ENCODE measurements at regions not wholly inside any gene's neighbourhood (a gene's known extent, or its start where the extent isn't known, plus 50 kb on each side); places are given as distances from the start of the nearest gene placed in this dataset.
"Not testable (repeated sequence)": the region's sequence is repeated elsewhere in the genome, so short reads cannot be mapped to it uniquely, and the experiment has no call there.

GRCh38 chr14:76298896-76299295, 77.0 kb upstream of the ESRRB start:
- TF ChIP-seq, protein P1, sequence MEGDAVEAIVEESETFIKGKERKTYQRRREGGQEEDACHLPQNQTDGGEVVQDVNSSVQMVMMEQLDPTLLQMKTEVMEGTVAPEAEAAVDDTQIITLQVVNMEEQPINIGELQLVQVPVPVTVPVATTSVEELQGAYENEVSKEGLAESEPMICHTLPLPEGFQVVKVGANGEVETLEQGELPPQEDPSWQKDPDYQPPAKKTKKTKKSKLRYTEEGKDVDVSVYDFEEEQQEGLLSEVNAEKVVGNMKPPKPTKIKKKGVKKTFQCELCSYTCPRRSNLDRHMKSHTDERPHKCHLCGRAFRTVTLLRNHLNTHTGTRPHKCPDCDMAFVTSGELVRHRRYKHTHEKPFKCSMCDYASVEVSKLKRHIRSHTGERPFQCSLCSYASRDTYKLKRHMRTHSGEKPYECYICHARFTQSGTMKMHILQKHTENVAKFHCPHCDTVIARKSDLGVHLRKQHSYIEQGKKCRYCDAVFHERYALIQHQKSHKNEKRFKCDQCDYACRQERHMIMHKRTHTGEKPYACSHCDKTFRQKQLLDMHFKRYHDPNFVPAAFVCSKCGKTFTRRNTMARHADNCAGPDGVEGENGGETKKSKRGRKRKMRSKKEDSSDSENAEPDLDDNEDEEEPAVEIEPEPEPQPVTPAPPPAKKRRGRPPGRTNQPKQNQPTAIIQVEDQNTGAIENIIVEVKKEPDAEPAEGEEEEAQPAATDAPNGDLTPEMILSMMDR (IDR thresholded peaks at IDR 0.05; ENCODE audit: insufficient read depth, low read length, missing control alignments), result no peak
- no peak for DNase-seq (ENCODE audit: low read depth, low spot score)
- H3K4me3 ChIP-seq (ENCODE audit: low read depth, low read length), result no peak overlapping the region
- POLR2A ChIA-PET, result no interaction called here
- CTCF ChIA-PET, result no interaction called here

DNA sequence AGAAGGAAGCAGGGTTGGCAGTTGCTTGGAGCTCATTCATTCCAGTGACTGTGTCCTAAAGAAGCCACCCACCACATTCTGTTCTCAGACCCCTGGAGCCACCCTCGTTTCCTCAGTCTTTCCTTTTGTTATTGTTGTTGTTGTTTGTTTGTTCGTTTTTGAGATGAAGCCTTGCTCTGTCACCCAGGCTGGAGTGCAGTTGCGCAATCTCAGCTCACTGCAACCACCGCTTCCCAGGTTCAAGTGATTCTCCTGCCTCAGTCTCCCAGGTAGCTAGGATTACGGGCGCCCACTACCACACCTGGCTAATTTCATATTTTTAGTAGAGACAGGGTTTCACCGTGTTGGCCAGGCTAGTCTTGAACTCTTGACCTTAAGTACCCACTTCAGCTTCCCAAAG, 72.7 kb upstream of the ESRRB start:
- CTCF ChIA-PET; POLR2A ChIA-PET; DNase-seq (ENCODE audit: low read depth, low spot score); H3K4me3 ChIP-seq (ENCODE audit: low read depth, low read length): not testable (repeated sequence)

- ChIA-PET POLR2A (no interaction called here), CTCF (no interaction called here)
- TF ChIP-seq, protein P1 (IDR thresholded peaks at IDR 0.05; ENCODE audit: insufficient read depth, low read length, missing control alignments), result no peak
- H3K4me3 ChIP-seq (ENCODE audit: low read depth, low read length), result no peak overlapping the region
- no peak for DNase-seq (ENCODE audit: low read depth, low spot score)
These were observed 71.2 kb upstream of the ESRRB start for GRCh38 chr14:76304536-76305267.

- DNase-seq (ENCODE audit: low read depth, low spot score), result no peak
- ChIA-PET CTCF (no interaction called here), POLR2A (no interaction called here)
- TF ChIP-seq, protein P1 (IDR thresholded peaks at IDR 0.05; ENCODE audit: insufficient read depth, low read length, missing control alignments), result no peak
- no peak overlapping the region for H3K4me3 ChIP-seq (ENCODE audit: low read depth, low read length)
These were observed 70.6 kb upstream of the ESRRB start for GRCh38 chr14:76305268-76305826.

GRCh38 chr14:76306131-76306530, 69.8 kb upstream of the ESRRB start:
- TF ChIP-seq, protein P1 (IDR thresholded peaks at IDR 0.05; ENCODE audit: insufficient read depth, low read length, missing control alignments), result no peak
- no peak overlapping the region for H3K4me3 ChIP-seq (ENCODE audit: low read depth, low read length)
- POLR2A ChIA-PET, result no interaction called here
- CTCF ChIA-PET, result no interaction called here
- DNase-seq (ENCODE audit: low read depth, low spot score), result no peak

GRCh38 chr14:76307786-76308780, 67.9 kb upstream of the ESRRB start:
- ChIA-PET CTCF (no interaction called here), POLR2A (no interaction called here)
- no peak overlapping the region for H3K4me3 ChIP-seq (ENCODE audit: low read depth, low read length)
- no peak for DNase-seq (ENCODE audit: low read depth, low spot score)
- TF ChIP-seq, protein P1 (IDR thresholded peaks at IDR 0.05; ENCODE audit: insufficient read depth, low read length, missing control alignments), result no peak
